ENCODE measurements at regions not wholly inside any gene's neighbourhood (a gene's known extent, or its start where the extent isn't known, plus 50 kb on each side); places are given as distances from the start of the nearest gene placed in this dataset.
A peak's percentile ranks its signal among the peaks of the same experiment; 100 is the strongest.

- no peak for DNase-seq (ENCODE audit: low read depth)
Observed at GRCh38 chr1:30819244-30819571, 61.6 kb upstream of the LAPTM5 start.

- DNase-seq (ENCODE audit: low read depth), result no peak
Observed at GRCh38 chr1:30818568-30819243, 61.1 kb upstream of the LAPTM5 start.

- no peak for DNase-seq (ENCODE audit: low read depth)
Observed at GRCh38 chr1:30817548-30817947, 60.0 kb upstream of the LAPTM5 start.

- DNase-seq (ENCODE audit: low read depth), result no peak
Observed at GRCh38 chr1:30817077-30817438, 59.5 kb upstream of the LAPTM5 start.

GRCh38 chr1:30816211-30817076 is 58.9 kb upstream of the LAPTM5 start:
- peak; percentile 95 for DNase-seq (ENCODE audit: low read depth)

- no peak for DNase-seq (ENCODE audit: low read depth)
Observed at GRCh38 chr1:30815556-30815955, 58.0 kb upstream of the LAPTM5 start.

- DNase-seq (ENCODE audit: low read depth), result no peak
Observed at GRCh38 chr1:30814292-30814691, 56.7 kb upstream of the LAPTM5 start.

GRCh38 chr1:30812076-30812475 is 54.5 kb upstream of the LAPTM5 start:
- DNase-seq (ENCODE audit: low read depth), result no peak

- no peak for DNase-seq (ENCODE audit: low read depth)
Observed at GRCh38 chr1:30811187-30811586, 53.6 kb upstream of the LAPTM5 start.

GRCh38 chr1:30810416-30811080 is 53.0 kb upstream of the LAPTM5 start:
- DNase-seq (ENCODE audit: low read depth), result no peak

- peak; percentile 87 for DNase-seq (ENCODE audit: low read depth)
Observed at GRCh38 chr1:30809514-30810263, 52.1 kb upstream of the LAPTM5 start.

- peak; percentile 57 for DNase-seq (ENCODE audit: low read depth)
Observed at GRCh38 chr1:30808067-30808662, 50.6 kb upstream of the LAPTM5 start.

- peak; percentile 71 for DNase-seq (ENCODE audit: low read depth)
Observed at GRCh38 chr1:30807318-30808066, 49.9 kb upstream of the LAPTM5 start.
